SW 1271 (cell line): ENCODE measurements at regions not wholly inside any gene's neighbourhood (a gene's known extent, or its start where the extent isn't known, plus 50 kb on each side); places are given as distances from the start of the nearest gene placed in this dataset.

Experiments used
- DNase-seq, 2 experiments: peaks; one replicate each; lab custom pipeline; 2025; lab: John Stamatoyannopoulos, UW

- no peak for DNase-seq
Measured at GRCh38 chr5:53219174-53219573, 109.6 kb upstream of the MOCS2 start.

GRCh38 chr5:53219610-53220009 lies 110.1 kb upstream of the MOCS2 start:
- no peak for DNase-seq

GRCh38 chr5:53233645-53234405 lies 124.3 kb upstream of the MOCS2 start:
- DNase-seq, result no peak

GRCh38 chr5:53236683-53237082 lies 127.1 kb upstream of the MOCS2 start:
- DNase-seq, result no peak

GRCh38 chr5:53237876-53238275 lies 128.3 kb upstream of the MOCS2 start:
- DNase-seq, result no peak

GRCh38 chr5:53239301-53239990 lies 129.9 kb upstream of the MOCS2 start:
- no peak for DNase-seq

- DNase-seq, result no peak
Measured at GRCh38 chr5:53240661-53241060, 131.1 kb upstream of the MOCS2 start.

- DNase-seq, result no peak
Measured at GRCh38 chr5:53241572-53241971, 132.0 kb upstream of the MOCS2 start.

- no peak for DNase-seq
Measured at GRCh38 chr5:53243403-53243802, 133.8 kb upstream of the MOCS2 start.

- peak; percentile 68 to 82 for DNase-seq
Measured at GRCh38 chr5:53246042-53246836, 136.7 kb upstream of the MOCS2 start.

- peak in 1 of 2 experiments; percentile 48 for DNase-seq
Measured at GRCh38 chr5:53249529-53250200, 140.1 kb upstream of the MOCS2 start.

GRCh38 chr5:53250201-53250550 lies 140.6 kb upstream of the MOCS2 start:
- no peak for DNase-seq

- peak in 1 of 2 experiments; percentile 33 for DNase-seq
Measured at GRCh38 chr5:53253421-53253871, 143.9 kb upstream of the MOCS2 start.

GRCh38 chr5:53256746-53257145 lies 147.2 kb upstream of the MOCS2 start:
- no peak for DNase-seq

- DNase-seq, result no peak
Measured at GRCh38 chr5:53257806-53258373, 148.3 kb upstream of the MOCS2 start.

- DNase-seq, result no peak
Measured at GRCh38 chr5:53259176-53259575, 149.6 kb upstream of the MOCS2 start.

GRCh38 chr5:53260446-53260845 lies 150.9 kb upstream of the MOCS2 start:
- no peak for DNase-seq

GRCh38 chr5:53261245-53261644 lies 151.7 kb upstream of the MOCS2 start:
- DNase-seq, result no peak

GRCh38 chr5:53262348-53262970 lies 152.9 kb upstream of the MOCS2 start:
- DNase-seq, result peak in 1 of 2 experiments; percentile 14

GRCh38 chr5:53263151-53263550 lies 153.6 kb upstream of the MOCS2 start:
- DNase-seq, result no peak

- no peak for DNase-seq
Measured at GRCh38 chr5:53265043-53265442, 155.5 kb upstream of the MOCS2 start.
